Esophagus muscularis mucosa (tissue), 2 donors: ENCODE measurements at regions not wholly inside any gene's neighbourhood (a gene's known extent, or its start where the extent isn't known, plus 50 kb on each side); places are given as distances from the start of the nearest gene placed in this dataset.

Source experiments
- EP300 ChIP-seq: sonication (generic); formaldehyde crosslinking; IDR thresholded peaks from one replicate; pipeline ENCODE4 v1.6.1; 2017; ENCODE audit warnings: antibody characterized with exemption
- POLR2A ChIP-seq: fragments of 450-650 bp; IDR thresholded peaks from one replicate; pipeline ENCODE4 v1.6.1; 2017; ENCODE audit warnings: antibody characterized with exemption, moderate library complexity, mild to moderate bottlenecking, low read depth

GRCh38 chr7:46195934-46196333 lies 274.9 kb upstream of the IGFBP3 start:
- TF ChIP-seq EP300 (no peak), POLR2A (no peak)
